HCT116 (cell line): ENCODE measurements at regions not wholly inside any gene's neighbourhood (a gene's known extent, or its start where the extent isn't known, plus 50 kb on each side); places are given as distances from the start of the nearest gene placed in this dataset.

Experiments used
- ATAC-seq: fragments of 200-7000 bp; cut with Tn5 transposase; 2 replicates; pipeline ENCODE4 v1.9.1; 2020; ENCODE audit warnings: mild to moderate bottlenecking, moderate library complexity
- BruUV-seq: library from RNA; stranded (reverse); fragments of 400-500 nt; replicated peaks from 2 replicates; lab custom pipeline; 2021; lab: Mats Ljungman, UMichigan
- CTCF ChIA-PET: fragments of 300-600 bp; sonication (Branson Sonifier 250); formaldehyde crosslinking; loops from one replicate; lab custom pipeline; 2021; ENCODE audit warnings: antibody characterized with exemption; lab: Charles Lee
- POLR2A ChIA-PET: fragments of 300-600, 350-600 bp; sonication (Branson Sonifier 250); formaldehyde crosslinking; loops from one replicate; lab custom pipeline; 2021; ENCODE audit warnings: antibody characterized with exemption; lab: Charles Lee
- RAD21 ChIA-PET, 2 experiments: fragments of 300-600 bp; sonication (Branson Sonifier 250); formaldehyde crosslinking; loops; one replicate each; lab custom pipeline; 2023; ENCODE audit warnings: low total read pairs in 2 of 2; ENCODE audit not compliant: uncharacterized antibody in 2 of 2, unreplicated experiment in 2 of 2, low non-redundant PET in 1 of 2; lab: Charles Lee
- DNase-seq: peaks from one replicate; pipeline ENCODE4 v3.0.0-alpha.2; 2010; ENCODE audit warnings: low read depth, low spot score
- H2AFZ ChIP-seq: fragments of 200-600 bp; shearing (Covaris generic), sonication (generic); 2 replicates; pipeline ENCODE4 v1.6.1; 2017; ENCODE audit warnings: low read depth, mixed run types, mixed read lengths, antibody characterized with exemption, low read length; ENCODE audit not compliant: poor library complexity, severe bottlenecking
- H3K27ac ChIP-seq: 2 replicates; pipeline ENCODE4 v1.5.1; 2012; ENCODE audit warnings: low read depth, low read length
- H3K27me3 ChIP-seq: fragments of 200-600 bp; sonication (generic); 2 replicates; pipeline ENCODE4 v1.6.1; 2016; ENCODE audit warnings: mixed run types, low read length, mixed read lengths; ENCODE audit not compliant: insufficient read depth
- H3K36me3 ChIP-seq, 2 experiments: fragments of 200-500 bp in 1 of 2; fragments of 200-600 bp in 1 of 2; sonication (Bioruptor generic) in 1 of 2; sonication (generic) in 1 of 2; 2 replicates each; pipeline versions ENCODE4 v1.5.1 to v1.6.1; 2014 to 2016; ENCODE audit warnings: low read length in 2 of 2, inconsistent platforms in 1 of 2, mixed read lengths in 1 of 2, mixed run types in 1 of 2; ENCODE audit not compliant: insufficient read depth in 2 of 2, control insufficient read depth in 1 of 2
- H3K4me1 ChIP-seq, 2 experiments: fragments of 200-600 bp in 1 of 2; sonication (generic) in 1 of 2; 2 replicates each; pipeline versions ENCODE4 v1.5.1 to v1.6.1; 2012 to 2017; ENCODE audit warnings: low read length in 2 of 2, inconsistent platforms in 1 of 2, mild to moderate bottlenecking in 1 of 2, mixed read lengths in 1 of 2, mixed run types in 1 of 2, moderate library complexity in 1 of 2; ENCODE audit not compliant: insufficient read depth in 2 of 2, control insufficient read depth in 1 of 2
- H3K4me2 ChIP-seq: fragments of 200-600 bp; sonication (generic); 2 replicates; pipeline ENCODE4 v1.6.1; 2017; ENCODE audit warnings: mixed run types, low read length, mixed read lengths
- H3K4me3 ChIP-seq, 2 experiments: fragments of 200-600 bp in 1 of 2; sonication (generic) in 1 of 2; replicated peaks in 1 of 2; 2 replicates each; pipeline ENCODE4 v1.5.1; 2011 to 2016; ENCODE audit warnings: low read length in 2 of 2, control low read depth in 1 of 2, low read depth in 1 of 2, mild to moderate bottlenecking in 1 of 2, mixed read lengths in 1 of 2, mixed run types in 1 of 2
- H3K79me2 ChIP-seq: fragments of 200-600 bp; sonication (generic); 2 replicates; pipeline ENCODE4 v1.6.1; 2017; ENCODE audit warnings: mild to moderate bottlenecking, mixed run types, low read length, moderate library complexity, mixed read lengths; ENCODE audit not compliant: insufficient read depth
- H3K9ac ChIP-seq: fragments of 200-600 bp; sonication (generic); 2 replicates; pipeline ENCODE4 v1.6.1; 2016; ENCODE audit warnings: low read length, mixed read lengths
- H3K9me2 ChIP-seq: fragments of 200-600 bp; sonication (generic), shearing (Covaris generic); 2 replicates; pipeline ENCODE4 v1.6.1; 2017; ENCODE audit warnings: mixed run types, mild to moderate bottlenecking, moderate library complexity; ENCODE audit not compliant: insufficient read depth
- H3K9me3 ChIP-seq, 2 experiments: fragments of 200-500 bp in 1 of 2; fragments of 200-600 bp in 1 of 2; sonication (Bioruptor generic) in 1 of 2; sonication (generic) in 1 of 2; 2 replicates each; pipeline ENCODE4 v1.6.1; 2014 to 2017; ENCODE audit warnings: low read length in 2 of 2, mixed read lengths in 2 of 2, inconsistent platforms in 1 of 2, low read depth in 1 of 2, mild to moderate bottlenecking in 1 of 2, mixed run types in 1 of 2, moderate library complexity in 1 of 2; ENCODE audit not compliant: control insufficient read depth in 1 of 2, insufficient read depth in 1 of 2
- H4K20me1 ChIP-seq: fragments of 200-600 bp; sonication (generic), shearing (Covaris generic); 2 replicates; pipeline ENCODE4 v1.6.1; 2017; ENCODE audit warnings: mixed run types, mild to moderate bottlenecking, moderate library complexity; ENCODE audit not compliant: insufficient read depth
- ATF3 ChIP-seq: IDR thresholded peaks from 2 replicates; pipeline ENCODE4 v1.6.1; 2012
- CBX3 ChIP-seq: IDR thresholded peaks from 2 replicates; pipeline ENCODE4 v1.6.1; 2012; ENCODE audit warnings: low read depth
- CEBPB ChIP-seq: IDR thresholded peaks from 2 replicates; pipeline ENCODE4 v1.6.1; 2012; ENCODE audit warnings: low read depth
- EZH2 ChIP-seq: fragments of 200-600 bp; sonication (generic); IDR thresholded peaks from 2 replicates; pipeline ENCODE4 v1.6.1; 2017; ENCODE audit warnings: antibody characterized with exemption, mixed run types
- EZH2phosphoT487 ChIP-seq: fragments of 200-600 bp; IDR thresholded peaks from 2 replicates; pipeline ENCODE4 v1.6.1; 2018; ENCODE audit warnings: antibody characterized with exemption, borderline replicate concordance
- FOSL1 ChIP-seq: IDR thresholded peaks from 2 replicates; pipeline ENCODE4 v1.6.1; 2012; ENCODE audit warnings: low read depth
- JUND ChIP-seq: IDR thresholded peaks from 2 replicates; pipeline ENCODE4 v1.6.1; 2012
- POLR2A ChIP-seq: IDR thresholded peaks from 2 replicates; pipeline ENCODE4 v1.7.0; 2011; ENCODE audit warnings: borderline replicate concordance; ENCODE audit not compliant: insufficient read depth, insufficient read length; ENCODE audit errors: extremely low read depth
- POLR2AphosphoS5 ChIP-seq: IDR thresholded peaks from 2 replicates; pipeline ENCODE4 v1.6.1; 2011; ENCODE audit warnings: mild to moderate bottlenecking, low read depth, low read length, moderate library complexity
- RAD21 ChIP-seq: IDR thresholded peaks from 2 replicates; pipeline ENCODE4 v1.6.1; 2012; ENCODE audit warnings: low read depth, mild to moderate bottlenecking
- SIN3A ChIP-seq: IDR thresholded peaks from 2 replicates; pipeline ENCODE4 v1.6.1; 2012; ENCODE audit warnings: low read depth
- SP1 ChIP-seq: IDR thresholded peaks from 2 replicates; pipeline ENCODE4 v1.6.1; 2012; ENCODE audit warnings: low read depth
- TCF7L2 ChIP-seq: IDR thresholded peaks from 2 replicates; pipeline ENCODE4 v1.7.0; 2011; ENCODE audit warnings: borderline replicate concordance, inconsistent platforms; ENCODE audit not compliant: insufficient read depth, insufficient read length; ENCODE audit errors: extremely low read depth
- YY1 ChIP-seq: IDR thresholded peaks from 2 replicates; pipeline ENCODE4 v1.6.1; 2011; ENCODE audit warnings: low read length, low read depth, moderate library complexity, mild to moderate bottlenecking; ENCODE audit not compliant: insufficient replicate concordance; ENCODE audit errors: extremely low read depth
- ZFX ChIP-seq: fragments of 450-650 bp; IDR thresholded peaks from 2 replicates; pipeline ENCODE4 v1.6.1; 2017
- ZNF274 ChIP-seq: fragments of 200-500 bp; sonication (Bioruptor generic); IDR thresholded peaks from 2 replicates; pipeline ENCODE4 v1.6.1; 2014; ENCODE audit warnings: mild to moderate bottlenecking, low read depth, low read length, inconsistent platforms
- intact Hi-C: fragments of 100-400 bp; cut with micrococcal nuclease; formaldehyde crosslinking; loops from 2 replicates; pipeline ENCODE4 v1.10.0; 2022
- TF ChIP-seq, protein P1 (sequence below), 3 experiments: fragments of 200-600 bp in 1 of 3; sonication (generic) in 1 of 3; IDR thresholded peaks in 2 of 3; conservative IDR thresholded peaks in 1 of 3; 2 replicates each; pipeline ENCODE4 v1.5.1; 2012 to 2017; ENCODE audit warnings: low read depth in 2 of 3, low read length in 2 of 3, antibody characterized with exemption in 1 of 3, borderline replicate concordance in 1 of 3, control low read depth in 1 of 3, mild to moderate bottlenecking in 1 of 3, mixed read lengths in 1 of 3, mixed run types in 1 of 3, moderate library complexity in 1 of 3; ENCODE audit not compliant: insufficient read depth in 1 of 3
- TF ChIP-seq, protein P2 (sequence below): IDR thresholded peaks from 2 replicates; pipeline ENCODE4 v1.6.1; 2011; ENCODE audit warnings: mild to moderate bottlenecking, low read length, moderate library complexity; ENCODE audit not compliant: insufficient replicate concordance; ENCODE audit errors: extremely low read depth

DNA sequence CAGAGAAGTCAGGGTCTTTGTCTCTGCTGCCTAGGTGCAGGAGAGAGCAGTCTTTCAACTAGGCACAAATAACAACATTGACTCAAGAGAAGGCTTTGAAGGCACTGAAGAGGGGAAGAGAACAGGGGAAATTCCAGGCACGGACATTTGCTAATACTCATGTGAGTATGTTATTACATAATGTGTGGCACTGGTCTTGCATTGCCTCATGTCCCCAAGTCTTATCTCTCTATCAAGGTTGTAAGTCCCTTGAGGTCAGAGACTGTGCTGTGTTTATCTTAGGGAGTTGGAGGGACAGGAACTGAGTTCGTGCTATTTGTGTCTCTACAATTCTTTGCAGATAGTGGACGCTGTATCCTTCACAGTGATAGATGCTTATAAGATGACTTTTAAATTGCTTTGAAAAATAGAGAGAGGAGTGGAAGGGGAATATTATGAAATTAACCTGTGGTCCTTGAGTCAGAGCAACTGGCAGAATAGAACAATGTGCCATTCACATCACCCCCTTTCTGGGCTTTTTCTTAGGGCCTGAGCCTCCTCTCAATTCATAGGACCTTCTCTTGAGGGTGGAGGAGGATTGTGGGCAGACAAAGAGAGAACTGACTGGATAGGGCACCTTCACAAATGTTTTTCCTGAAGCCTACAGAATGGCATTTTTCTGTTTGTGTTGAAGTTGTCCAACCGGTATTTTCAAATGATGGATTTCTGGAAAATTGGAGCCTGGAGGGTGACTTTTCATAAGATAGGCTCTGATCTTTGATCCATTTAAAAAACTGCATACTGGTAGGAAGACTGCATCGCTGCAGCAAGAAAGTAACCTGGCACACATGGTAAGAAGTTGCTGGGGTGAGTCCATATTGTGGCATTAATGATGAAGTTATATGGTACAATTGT lies 96.6 kb upstream of the CXCR4 start:
- no peaks in the 10 kb centered on the region for H3K4me1 ChIP-seq
- H3K27me3 ChIP-seq: no peaks in the 10 kb centered on the region
- DNase-seq (no peak), ATAC-seq (no peak)
- no peaks in the 10 kb centered on the region for H4K20me1 ChIP-seq
- TF ChIP-seq ZNF274 (no peak), YY1 (no peak), EZH2 (no peak), SIN3A (no peak), CBX3 (no peak), POLR2AphosphoS5 (no peak), ATF3 (no peak), TCF7L2 (no peak), POLR2A (no peak), ZFX (no peak), JUND (no peak), FOSL1 (no peak), EZH2phosphoT487 (no peak), RAD21 (no peak), SP1 (no peak), CEBPB (no peak)
- TF ChIP-seq, protein P1, sequence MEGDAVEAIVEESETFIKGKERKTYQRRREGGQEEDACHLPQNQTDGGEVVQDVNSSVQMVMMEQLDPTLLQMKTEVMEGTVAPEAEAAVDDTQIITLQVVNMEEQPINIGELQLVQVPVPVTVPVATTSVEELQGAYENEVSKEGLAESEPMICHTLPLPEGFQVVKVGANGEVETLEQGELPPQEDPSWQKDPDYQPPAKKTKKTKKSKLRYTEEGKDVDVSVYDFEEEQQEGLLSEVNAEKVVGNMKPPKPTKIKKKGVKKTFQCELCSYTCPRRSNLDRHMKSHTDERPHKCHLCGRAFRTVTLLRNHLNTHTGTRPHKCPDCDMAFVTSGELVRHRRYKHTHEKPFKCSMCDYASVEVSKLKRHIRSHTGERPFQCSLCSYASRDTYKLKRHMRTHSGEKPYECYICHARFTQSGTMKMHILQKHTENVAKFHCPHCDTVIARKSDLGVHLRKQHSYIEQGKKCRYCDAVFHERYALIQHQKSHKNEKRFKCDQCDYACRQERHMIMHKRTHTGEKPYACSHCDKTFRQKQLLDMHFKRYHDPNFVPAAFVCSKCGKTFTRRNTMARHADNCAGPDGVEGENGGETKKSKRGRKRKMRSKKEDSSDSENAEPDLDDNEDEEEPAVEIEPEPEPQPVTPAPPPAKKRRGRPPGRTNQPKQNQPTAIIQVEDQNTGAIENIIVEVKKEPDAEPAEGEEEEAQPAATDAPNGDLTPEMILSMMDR (IDR thresholded peaks at IDR 0.05 in 2 of 3, conservative IDR thresholded peaks at IDR 0.05 in 1 of 3; ENCODE audit: borderline replicate concordance in 1 of 3, insufficient read depth in 1 of 3, low read depth in 2 of 3, low read length in 2 of 3): no peak
- TF ChIP-seq, protein P2, sequence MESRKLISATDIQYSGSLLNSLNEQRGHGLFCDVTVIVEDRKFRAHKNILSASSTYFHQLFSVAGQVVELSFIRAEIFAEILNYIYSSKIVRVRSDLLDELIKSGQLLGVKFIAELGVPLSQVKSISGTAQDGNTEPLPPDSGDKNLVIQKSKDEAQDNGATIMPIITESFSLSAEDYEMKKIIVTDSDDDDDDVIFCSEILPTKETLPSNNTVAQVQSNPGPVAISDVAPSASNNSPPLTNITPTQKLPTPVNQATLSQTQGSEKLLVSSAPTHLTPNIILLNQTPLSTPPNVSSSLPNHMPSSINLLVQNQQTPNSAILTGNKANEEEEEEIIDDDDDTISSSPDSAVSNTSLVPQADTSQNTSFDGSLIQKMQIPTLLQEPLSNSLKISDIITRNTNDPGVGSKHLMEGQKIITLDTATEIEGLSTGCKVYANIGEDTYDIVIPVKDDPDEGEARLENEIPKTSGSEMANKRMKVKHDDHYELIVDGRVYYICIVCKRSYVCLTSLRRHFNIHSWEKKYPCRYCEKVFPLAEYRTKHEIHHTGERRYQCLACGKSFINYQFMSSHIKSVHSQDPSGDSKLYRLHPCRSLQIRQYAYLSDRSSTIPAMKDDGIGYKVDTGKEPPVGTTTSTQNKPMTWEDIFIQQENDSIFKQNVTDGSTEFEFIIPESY: no peak
- intact Hi-C loops: no loop called here
- BruUV-seq: no TSS peak
- no peaks in the 10 kb centered on the region for H3K9me3 ChIP-seq
- no peaks in the 10 kb centered on the region for H3K9me2 ChIP-seq
- no peak overlapping the region for H3K9ac ChIP-seq
- H2AFZ ChIP-seq: no peak overlapping the region
- no peaks in the 10 kb centered on the region for H3K79me2 ChIP-seq
- H3K27ac ChIP-seq: no peak overlapping the region
- ChIA-PET POLR2A (no interaction called here), RAD21 (no interaction called here), CTCF (no interaction called here)
- no peak overlapping the region for H3K4me3 ChIP-seq
- H3K4me2 ChIP-seq: no peak overlapping the region
- H3K36me3 ChIP-seq: no peaks in the 10 kb centered on the region
